WTC11 (cell line): ENCODE measurements at regions not wholly inside any gene's neighbourhood (a gene's known extent, or its start where the extent isn't known, plus 50 kb on each side); places are given as distances from the start of the nearest gene placed in this dataset.

Experiments
- EMX1 ChIP-seq: fragments of 250-450 bp; sonication (Bioruptor Pico); IDR thresholded peaks from 2 replicates; pipeline ENCODE4 v1.8.0; 2021; ENCODE audit warnings: mild to moderate bottlenecking
- JUN ChIP-seq: sonication (generic); formaldehyde crosslinking; IDR thresholded peaks from 2 replicates; pipeline ENCODE4 v1.8.0; 2023; ENCODE audit warnings: mild to moderate bottlenecking, missing genetic modification reagents
- NR1H2 ChIP-seq: sonication (generic); formaldehyde crosslinking; IDR thresholded peaks from 2 replicates; pipeline ENCODE4 v1.9.0; 2021; ENCODE audit warnings: mild to moderate bottlenecking, moderate library complexity, missing genetic modification reagents
- PRRX2 ChIP-seq: fragments of 250-450 bp; sonication (Bioruptor Pico); IDR thresholded peaks from 2 replicates; pipeline ENCODE4 v1.8.0; 2021; ENCODE audit warnings: mild to moderate bottlenecking
- TCF7 ChIP-seq: sonication (generic); formaldehyde crosslinking; IDR thresholded peaks from 2 replicates; pipeline ENCODE4 v1.8.0; 2022; ENCODE audit warnings: mild to moderate bottlenecking, low read depth, missing genetic modification reagents, moderate library complexity
- TF ChIP-seq, protein P1 (sequence below): fragments of 200-600 bp; IDR thresholded peaks from 2 replicates; pipeline ENCODE4 v1.8.0; 2022; ENCODE audit warnings: antibody characterized with exemption
- TF ChIP-seq, protein P2 (sequence below): sonication (generic); formaldehyde crosslinking; IDR thresholded peaks from 2 replicates; pipeline ENCODE4 v1.8.1; 2022; ENCODE audit warnings: low read depth, missing genetic modification reagents, borderline replicate concordance
- TF ChIP-seq, protein P3 (sequence below): sonication (generic); formaldehyde crosslinking; IDR thresholded peaks from 2 replicates; pipeline ENCODE4 v1.8.0; 2022; ENCODE audit warnings: mild to moderate bottlenecking, missing genetic modification reagents
- TF ChIP-seq, protein P4 (sequence below): sonication (generic); formaldehyde crosslinking; IDR thresholded peaks from 2 replicates; pipeline ENCODE4 v1.8.0; 2023; ENCODE audit warnings: mild to moderate bottlenecking, missing genetic modification reagents

DNA sequence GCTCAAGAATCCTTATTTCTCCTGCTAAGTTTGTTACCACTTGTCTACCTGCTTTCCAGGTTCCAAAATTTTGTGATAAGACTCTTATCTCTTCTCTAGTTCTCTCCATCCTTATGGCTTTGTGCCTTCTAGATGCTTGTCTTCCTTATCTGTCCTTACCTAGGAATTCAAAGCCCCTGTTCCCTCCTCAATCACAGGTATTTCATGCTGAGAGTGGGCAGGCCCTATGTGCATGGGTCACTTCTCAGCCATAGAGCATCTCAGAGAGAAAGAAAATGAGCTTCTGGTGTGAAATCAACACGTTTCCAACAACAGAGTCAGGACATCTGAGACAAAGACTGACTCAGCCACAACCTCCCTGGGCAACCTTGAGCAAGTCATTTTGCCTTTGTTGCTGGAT, 214.1 kb upstream of the TLE3 start:
- TF ChIP-seq, protein P1, sequence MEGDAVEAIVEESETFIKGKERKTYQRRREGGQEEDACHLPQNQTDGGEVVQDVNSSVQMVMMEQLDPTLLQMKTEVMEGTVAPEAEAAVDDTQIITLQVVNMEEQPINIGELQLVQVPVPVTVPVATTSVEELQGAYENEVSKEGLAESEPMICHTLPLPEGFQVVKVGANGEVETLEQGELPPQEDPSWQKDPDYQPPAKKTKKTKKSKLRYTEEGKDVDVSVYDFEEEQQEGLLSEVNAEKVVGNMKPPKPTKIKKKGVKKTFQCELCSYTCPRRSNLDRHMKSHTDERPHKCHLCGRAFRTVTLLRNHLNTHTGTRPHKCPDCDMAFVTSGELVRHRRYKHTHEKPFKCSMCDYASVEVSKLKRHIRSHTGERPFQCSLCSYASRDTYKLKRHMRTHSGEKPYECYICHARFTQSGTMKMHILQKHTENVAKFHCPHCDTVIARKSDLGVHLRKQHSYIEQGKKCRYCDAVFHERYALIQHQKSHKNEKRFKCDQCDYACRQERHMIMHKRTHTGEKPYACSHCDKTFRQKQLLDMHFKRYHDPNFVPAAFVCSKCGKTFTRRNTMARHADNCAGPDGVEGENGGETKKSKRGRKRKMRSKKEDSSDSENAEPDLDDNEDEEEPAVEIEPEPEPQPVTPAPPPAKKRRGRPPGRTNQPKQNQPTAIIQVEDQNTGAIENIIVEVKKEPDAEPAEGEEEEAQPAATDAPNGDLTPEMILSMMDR = no peak
- TF ChIP-seq JUN (CRISPR knock-in tag) = no peak
- no peak for TF ChIP-seq TCF7
- no peak for TF ChIP-seq PRRX2 (CRISPR knock-in tag)
- no peak for TF ChIP-seq NR1H2 (CRISPR knock-in tag)
- TF ChIP-seq EMX1 (CRISPR knock-in tag) = no peak
- TF ChIP-seq, protein P2, sequence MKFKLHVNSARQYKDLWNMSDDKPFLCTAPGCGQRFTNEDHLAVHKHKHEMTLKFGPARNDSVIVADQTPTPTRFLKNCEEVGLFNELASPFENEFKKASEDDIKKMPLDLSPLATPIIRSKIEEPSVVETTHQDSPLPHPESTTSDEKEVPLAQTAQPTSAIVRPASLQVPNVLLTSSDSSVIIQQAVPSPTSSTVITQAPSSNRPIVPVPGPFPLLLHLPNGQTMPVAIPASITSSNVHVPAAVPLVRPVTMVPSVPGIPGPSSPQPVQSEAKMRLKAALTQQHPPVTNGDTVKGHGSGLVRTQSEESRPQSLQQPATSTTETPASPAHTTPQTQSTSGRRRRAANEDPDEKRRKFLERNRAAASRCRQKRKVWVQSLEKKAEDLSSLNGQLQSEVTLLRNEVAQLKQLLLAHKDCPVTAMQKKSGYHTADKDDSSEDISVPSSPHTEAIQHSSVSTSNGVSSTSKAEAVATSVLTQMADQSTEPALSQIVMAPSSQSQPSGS = no peak
- TF ChIP-seq, protein P3, sequence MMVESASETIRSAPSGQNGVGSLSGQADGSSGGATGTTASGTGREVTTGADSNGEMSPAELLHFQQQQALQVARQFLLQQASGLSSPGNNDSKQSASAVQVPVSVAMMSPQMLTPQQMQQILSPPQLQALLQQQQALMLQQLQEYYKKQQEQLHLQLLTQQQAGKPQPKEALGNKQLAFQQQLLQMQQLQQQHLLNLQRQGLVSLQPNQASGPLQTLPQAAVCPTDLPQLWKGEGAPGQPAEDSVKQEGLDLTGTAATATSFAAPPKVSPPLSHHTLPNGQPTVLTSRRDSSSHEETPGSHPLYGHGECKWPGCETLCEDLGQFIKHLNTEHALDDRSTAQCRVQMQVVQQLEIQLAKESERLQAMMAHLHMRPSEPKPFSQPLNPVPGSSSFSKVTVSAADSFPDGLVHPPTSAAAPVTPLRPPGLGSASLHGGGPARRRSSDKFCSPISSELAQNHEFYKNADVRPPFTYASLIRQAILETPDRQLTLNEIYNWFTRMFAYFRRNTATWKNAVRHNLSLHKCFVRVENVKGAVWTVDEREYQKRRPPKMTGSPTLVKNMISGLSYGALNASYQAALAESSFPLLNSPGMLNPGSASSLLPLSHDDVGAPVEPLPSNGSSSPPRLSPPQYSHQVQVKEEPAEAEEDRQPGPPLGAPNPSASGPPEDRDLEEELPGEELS (CRISPR knock-in tag) = no peak
- TF ChIP-seq, protein P4, sequence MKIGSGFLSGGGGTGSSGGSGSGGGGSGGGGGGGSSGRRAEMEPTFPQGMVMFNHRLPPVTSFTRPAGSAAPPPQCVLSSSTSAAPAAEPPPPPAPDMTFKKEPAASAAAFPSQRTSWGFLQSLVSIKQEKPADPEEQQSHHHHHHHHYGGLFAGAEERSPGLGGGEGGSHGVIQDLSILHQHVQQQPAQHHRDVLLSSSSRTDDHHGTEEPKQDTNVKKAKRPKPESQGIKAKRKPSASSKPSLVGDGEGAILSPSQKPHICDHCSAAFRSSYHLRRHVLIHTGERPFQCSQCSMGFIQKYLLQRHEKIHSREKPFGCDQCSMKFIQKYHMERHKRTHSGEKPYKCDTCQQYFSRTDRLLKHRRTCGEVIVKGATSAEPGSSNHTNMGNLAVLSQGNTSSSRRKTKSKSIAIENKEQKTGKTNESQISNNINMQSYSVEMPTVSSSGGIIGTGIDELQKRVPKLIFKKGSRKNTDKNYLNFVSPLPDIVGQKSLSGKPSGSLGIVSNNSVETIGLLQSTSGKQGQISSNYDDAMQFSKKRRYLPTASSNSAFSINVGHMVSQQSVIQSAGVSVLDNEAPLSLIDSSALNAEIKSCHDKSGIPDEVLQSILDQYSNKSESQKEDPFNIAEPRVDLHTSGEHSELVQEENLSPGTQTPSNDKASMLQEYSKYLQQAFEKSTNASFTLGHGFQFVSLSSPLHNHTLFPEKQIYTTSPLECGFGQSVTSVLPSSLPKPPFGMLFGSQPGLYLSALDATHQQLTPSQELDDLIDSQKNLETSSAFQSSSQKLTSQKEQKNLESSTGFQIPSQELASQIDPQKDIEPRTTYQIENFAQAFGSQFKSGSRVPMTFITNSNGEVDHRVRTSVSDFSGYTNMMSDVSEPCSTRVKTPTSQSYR (CRISPR knock-in tag) = no peak
